GM19239 (cell line): ENCODE measurements at regions not wholly inside any gene's neighbourhood (a gene's known extent, or its start where the extent isn't known, plus 50 kb on each side); places are given as distances from the start of the nearest gene placed in this dataset.

Source experiments
- DNase-seq: peaks from one replicate; pipeline ENCODE4 v3.0.0; 2011; ENCODE audit warnings: low spot score; ENCODE audit not compliant: insufficient read length
- FAIRE-seq: peaks from 2 replicates; lab custom pipeline; 2011; peaks lifted over from hg19 to GRCh38; lab: Jason Lieb, UNC

DNA sequence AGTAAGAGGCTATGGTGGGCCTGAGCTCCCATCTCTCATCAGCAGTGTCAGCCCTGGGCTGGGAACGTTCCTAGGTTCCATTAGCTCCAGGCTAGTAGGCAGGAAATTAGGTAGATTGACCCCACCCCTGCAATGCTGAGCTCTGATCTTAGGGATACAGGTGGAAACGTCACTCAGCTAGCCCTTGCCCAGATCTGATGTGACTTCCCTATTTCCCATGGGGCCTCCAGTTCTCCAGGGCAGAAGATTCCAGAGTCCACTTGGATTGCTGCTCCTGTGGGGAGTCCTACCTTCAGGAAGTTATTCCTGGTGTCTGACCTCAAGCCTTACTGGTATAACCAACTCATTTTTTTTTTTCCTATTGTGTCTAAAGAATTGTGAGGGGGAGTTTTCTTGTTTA, 81.1 kb downstream of the EFNB1 start:
- no peak for DNase-seq
- no peak for FAIRE-seq

GRCh38 chrX:68908071-68908470, 79.2 kb downstream of the EFNB1 start:
- FAIRE-seq (no peak), DNase-seq (no peak)

GRCh38 chrX:68902706-68903504, 74.1 kb downstream of the EFNB1 start:
- FAIRE-seq (no peak), DNase-seq (no peak)

GRCh38 chrX:68901519-68901918, 72.7 kb downstream of the EFNB1 start:
- no peak for FAIRE-seq
- no peak for DNase-seq

- FAIRE-seq (no peak), DNase-seq (no peak)
These were observed 69.8 kb downstream of the EFNB1 start for GRCh38 chrX:68898598-68898997.

DNA sequence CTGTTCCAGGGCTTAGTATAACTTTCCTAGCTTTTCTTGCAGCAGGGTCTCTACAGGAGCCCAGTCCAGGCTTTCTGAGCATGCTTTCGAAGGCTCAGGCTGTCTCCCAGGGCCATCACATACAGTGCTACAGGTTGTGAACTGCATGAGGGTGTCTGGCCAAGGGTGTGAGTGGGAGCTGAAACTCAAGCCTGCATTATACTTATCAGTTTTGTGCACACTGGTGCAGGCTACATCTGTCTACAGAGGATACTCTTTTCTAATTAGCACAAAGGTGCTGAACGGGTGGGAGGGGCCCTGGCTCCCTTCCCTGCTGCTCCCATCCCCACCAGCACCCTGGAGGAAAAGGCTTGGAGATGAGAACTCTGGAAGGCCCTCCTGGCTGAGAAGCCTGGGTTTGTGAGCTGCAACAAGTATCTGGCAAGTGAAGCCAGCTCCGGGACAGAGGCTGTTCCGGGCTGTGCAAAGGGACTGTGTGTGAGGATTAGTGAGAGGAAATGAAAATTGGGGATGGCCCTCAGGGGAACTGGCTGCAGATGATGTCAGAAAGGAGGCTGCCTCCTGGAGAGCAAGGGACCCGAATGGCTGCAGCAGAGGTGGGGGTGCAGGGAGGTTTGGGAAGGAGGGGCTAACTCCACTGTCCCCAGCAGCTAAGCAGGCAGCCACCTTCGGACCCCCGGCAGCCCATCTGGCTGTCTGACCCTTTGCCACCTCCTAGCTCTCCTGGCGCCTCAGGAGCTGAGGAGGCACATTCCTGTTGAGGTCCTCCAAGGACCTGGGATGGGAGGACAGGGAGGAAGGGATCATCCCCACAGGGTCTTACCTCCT, 68.5 kb downstream of the EFNB1 start:
- no peak for FAIRE-seq
- no peak for DNase-seq

- DNase-seq (no peak), FAIRE-seq (no peak)
These were observed 67.8 kb downstream of the EFNB1 start for GRCh38 chrX:68896581-68896980.

- no peak for DNase-seq
- FAIRE-seq = no peak
These were observed 67.0 kb downstream of the EFNB1 start for GRCh38 chrX:68895778-68896177.

DNA sequence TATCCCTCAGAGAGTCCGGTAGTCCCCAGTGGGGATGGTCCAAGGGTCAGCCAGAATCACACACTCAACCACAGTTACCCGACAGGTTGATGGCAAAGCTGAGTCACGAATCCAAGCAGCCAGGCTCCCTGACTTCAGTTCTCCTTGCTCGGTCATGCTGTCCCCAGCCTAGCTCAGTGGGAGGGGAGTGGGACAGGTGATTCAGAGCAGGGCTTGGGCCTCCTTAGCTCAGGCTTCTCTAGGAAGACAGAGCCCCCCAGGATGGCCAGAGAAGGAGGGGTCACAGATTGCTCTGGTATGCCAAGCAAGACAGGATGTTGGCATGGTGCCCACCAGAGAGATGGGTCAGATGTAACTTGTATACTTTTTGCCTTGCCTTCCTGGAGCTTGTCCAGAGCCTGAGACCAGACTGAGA, 66.5 kb downstream of the EFNB1 start:
- DNase-seq = no peak
- no peak for FAIRE-seq

GRCh38 chrX:68894513-68895340, 65.9 kb downstream of the EFNB1 start:
- peak; percentile 26 for FAIRE-seq

DNA sequence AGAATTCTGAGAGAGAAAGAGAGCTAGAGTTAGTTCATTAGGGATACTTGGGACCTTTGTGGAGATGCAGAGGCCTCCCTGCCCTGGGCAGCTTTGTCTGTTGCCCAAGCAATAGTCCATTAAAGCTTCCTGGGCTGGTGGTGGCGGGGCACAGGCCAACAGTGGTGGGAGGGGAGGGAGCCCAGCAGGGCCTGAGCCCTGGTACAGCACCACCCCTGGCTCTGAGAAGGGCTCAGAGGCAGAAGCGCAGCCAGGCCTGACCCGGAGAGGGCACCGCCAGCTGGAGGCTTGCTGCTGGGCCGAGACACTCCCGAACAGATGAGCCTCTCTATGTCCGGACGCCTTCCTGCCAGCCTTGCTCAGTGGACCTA, 65.3 kb downstream of the EFNB1 start:
- no peak for FAIRE-seq
- no peak for DNase-seq

More at GRCh38 chrX:68894513-68895340, 65.9 kb downstream of the EFNB1 start:
- DNase-seq = no peak

GRCh38 chrX:68892651-68893050, 63.8 kb downstream of the EFNB1 start:
- no peak for FAIRE-seq

GRCh38 chrX:68892134-68892533, 63.3 kb downstream of the EFNB1 start:
- FAIRE-seq (no peak), DNase-seq (no peak)

More at GRCh38 chrX:68892651-68893050, 63.8 kb downstream of the EFNB1 start:
- no peak for DNase-seq
